GM12874 (cell line): ENCODE measurements at regions not wholly inside any gene's neighbourhood (a gene's known extent, or its start where the extent isn't known, plus 50 kb on each side); places are given as distances from the start of the nearest gene placed in this dataset.

Experiments used
- CTCF ChIP-seq: IDR thresholded peaks from 2 replicates; pipeline ENCODE4 v1.5.1; 2011; ENCODE audit warnings: low read depth, mild to moderate bottlenecking, control low read depth, low read length, moderate library complexity; ENCODE audit not compliant: insufficient read depth

GRCh38 chrX:98141466-98141865, 1257.8 kb downstream of the RPA4 start:
- no peak for TF ChIP-seq CTCF

- TF ChIP-seq CTCF = no peak
Measured at GRCh38 chrX:98191003-98191402, 1307.3 kb downstream of the RPA4 start.

GRCh38 chrX:98194036-98194435, 1310.3 kb downstream of the RPA4 start:
- no peak for TF ChIP-seq CTCF

GRCh38 chrX:98203800-98204199, 1320.1 kb downstream of the RPA4 start:
- no peak for TF ChIP-seq CTCF

- TF ChIP-seq CTCF = no peak
Measured at GRCh38 chrX:98207947-98208346, 1324.2 kb downstream of the RPA4 start.

DNA sequence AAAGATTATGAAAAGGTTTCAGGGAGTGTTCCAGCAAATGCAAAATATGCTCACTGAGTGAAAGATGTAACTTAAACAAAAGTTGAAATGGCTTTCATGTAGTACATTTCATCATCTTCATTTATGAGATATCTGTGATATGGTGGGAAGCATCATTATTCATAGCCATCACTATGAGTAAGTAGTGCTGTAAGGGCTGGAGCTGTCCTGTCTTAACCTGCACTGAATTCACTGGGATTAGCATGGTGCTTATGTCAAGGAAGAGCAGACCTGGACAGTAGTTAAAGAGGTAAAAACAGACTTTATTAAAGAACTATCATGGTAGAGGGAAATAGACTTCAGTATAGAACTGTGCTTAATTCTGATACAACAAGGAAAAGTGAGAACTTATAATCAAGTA, 1347.3 kb downstream of the RPA4 start:
- TF ChIP-seq CTCF = no peak

GRCh38 chrX:98263135-98263534, 1379.4 kb downstream of the RPA4 start:
- TF ChIP-seq CTCF = no peak

DNA sequence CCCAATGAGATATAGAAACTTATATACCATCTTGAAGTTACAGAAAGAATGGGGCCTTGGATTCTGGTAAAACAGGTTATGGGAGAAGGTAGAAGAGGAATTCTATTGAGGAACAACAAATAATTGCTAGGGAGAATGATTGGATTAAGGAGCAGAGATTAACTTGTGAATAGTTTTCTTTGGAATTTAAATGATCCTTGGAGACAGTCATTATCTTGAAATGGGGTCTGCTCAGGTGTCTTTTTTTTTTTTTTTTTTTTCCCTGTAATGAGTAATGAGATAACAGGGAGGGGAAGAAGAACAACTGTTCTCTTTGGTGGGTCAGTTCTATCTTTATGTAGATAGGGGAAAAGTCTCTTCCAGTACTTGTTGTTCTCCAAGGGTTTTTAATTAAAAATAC, 1406.0 kb downstream of the RPA4 start:
- no peak for TF ChIP-seq CTCF
